Stimulated activated CD8-positive, alpha-beta memory T cell treated with anti-CD3 and anti-CD28 coated beads, Interleukin-15, amount 100 ng/mL, for 24 hours (primary cell): ENCODE measurements at regions not wholly inside any gene's neighbourhood (a gene's known extent, or its start where the extent isn't known, plus 50 kb on each side); places are given as distances from the start of the nearest gene placed in this dataset.
"Not testable (repeated sequence)": the region's sequence is repeated elsewhere in the genome, so short reads cannot be mapped to it uniquely, and the experiment has no call there.

Experiments used
- DNase-seq: peaks from one replicate; pipeline ENCODE4 v3.0.0-alpha.2; 2020; ENCODE audit warnings: low read depth

GRCh38 chr4:82181789-82182188 lies 192.0 kb downstream of the HNRNPD start:
- DNase-seq = no peak

GRCh38 chr4:82172186-82172585 lies 201.6 kb downstream of the HNRNPD start:
- no peak for DNase-seq

- no peak for DNase-seq
Observed at GRCh38 chr4:82171531-82172155, 202.1 kb downstream of the HNRNPD start.

GRCh38 chr4:82149750-82150149 lies 224.0 kb downstream of the HNRNPD start:
- DNase-seq = no peak

- no peak for DNase-seq
Observed at GRCh38 chr4:82145850-82146249, 227.9 kb downstream of the HNRNPD start.

GRCh38 chr4:82140422-82140821 lies 233.4 kb downstream of the HNRNPD start:
- no peak for DNase-seq

- no peak for DNase-seq
Observed at GRCh38 chr4:82139287-82139686, 234.5 kb downstream of the HNRNPD start.

GRCh38 chr4:82138374-82138773 lies 235.4 kb downstream of the HNRNPD start:
- DNase-seq = no peak

- DNase-seq = no peak
Observed at GRCh38 chr4:82136161-82136801, 237.5 kb downstream of the HNRNPD start.

GRCh38 chr4:82128355-82128754 lies 245.4 kb downstream of the HNRNPD start:
- no peak for DNase-seq

GRCh38 chr4:82126512-82127040 lies 247.2 kb downstream of the HNRNPD start:
- no peak for DNase-seq

- no peak for DNase-seq
Observed at GRCh38 chr4:82125787-82126297, 247.9 kb downstream of the HNRNPD start.

GRCh38 chr4:82124932-82125786 lies 248.6 kb downstream of the HNRNPD start:
- DNase-seq = no peak

GRCh38 chr4:82124365-82124764 lies 249.4 kb downstream of the HNRNPD start:
- no peak for DNase-seq

- DNase-seq = no peak
Observed at GRCh38 chr4:82123934-82124333, 249.9 kb downstream of the HNRNPD start.

GRCh38 chr4:82115183-82115582 lies 258.6 kb downstream of the HNRNPD start:
- DNase-seq = not testable (repeated sequence)

- no peak for DNase-seq
Observed at GRCh38 chr4:82108506-82108905, 265.3 kb downstream of the HNRNPD start.

- DNase-seq = no peak
Observed at GRCh38 chr4:82104578-82104977, 269.2 kb downstream of the HNRNPD start.

GRCh38 chr4:82099928-82100579 lies 273.7 kb downstream of the HNRNPD start:
- DNase-seq = no peak

GRCh38 chr4:82097504-82097903 lies 276.3 kb downstream of the HNRNPD start:
- no peak for DNase-seq

GRCh38 chr4:82090717-82091116 lies 283.1 kb downstream of the HNRNPD start:
- DNase-seq = no peak

- DNase-seq = no peak
Observed at GRCh38 chr4:82084747-82085146, 289.0 kb downstream of the HNRNPD start.
